BJ (cell line): ENCODE measurements at regions not wholly inside any gene's neighbourhood (a gene's known extent, or its start where the extent isn't known, plus 50 kb on each side); places are given as distances from the start of the nearest gene placed in this dataset.

Source experiments
- CTCF ChIA-PET: fragments of 350-600 bp; formaldehyde crosslinking; extraction: SDS; loops from one replicate; lab custom pipeline; 2021; ENCODE audit warnings: antibody characterized with exemption, inconsistent platforms; lab: Yijun Ruan, JAX
- POLR2A ChIA-PET: fragments of 300-600 bp; sonication (Branson Sonifier 250); formaldehyde crosslinking; extraction: SDS; loops from one replicate; lab custom pipeline; 2021; ENCODE audit warnings: antibody characterized with exemption; lab: Charles Lee
- DNase-seq: peaks from one replicate; pipeline ENCODE4 v3.0.0-alpha.2; 2011; ENCODE audit warnings: low read depth
- H3K27me3 ChIP-seq: 2 replicates; pipeline ENCODE4 v1.6.0; 2011; ENCODE audit warnings: low read length; ENCODE audit not compliant: control insufficient read depth, insufficient read depth
- H3K36me3 ChIP-seq: 2 replicates; pipeline ENCODE4 v1.5.1; 2011; ENCODE audit warnings: low read length; ENCODE audit not compliant: control insufficient read depth, insufficient read depth
- H3K4me3 ChIP-seq: 2 replicates; pipeline ENCODE4 v1.5.1; 2011; ENCODE audit warnings: low read depth, mild to moderate bottlenecking, control low read depth, low read length
- CTCF ChIP-seq: IDR thresholded peaks from 2 replicates; pipeline ENCODE4 v1.5.1; 2011; ENCODE audit warnings: low read depth, mild to moderate bottlenecking, control low read depth, inconsistent platforms, low read length, moderate library complexity; ENCODE audit not compliant: insufficient read depth

GRCh38 chr18:41587976-41588375 lies 367.1 kb upstream of the PIK3C3 start:
- TF ChIP-seq CTCF: no peak
- no peak overlapping the region for H3K4me3 ChIP-seq
- ChIA-PET POLR2A (no interaction called here), CTCF (no interaction called here)
- no peaks in the 10 kb centered on the region for H3K27me3 ChIP-seq
- no peaks in the 10 kb centered on the region for H3K36me3 ChIP-seq
- no peak for DNase-seq

GRCh38 chr18:41585512-41585911 lies 369.5 kb upstream of the PIK3C3 start:
- no peak for TF ChIP-seq CTCF
- no peak overlapping the region for H3K4me3 ChIP-seq
- no peak for DNase-seq
- H3K36me3 ChIP-seq: no peaks in the 10 kb centered on the region
- ChIA-PET POLR2A (no interaction called here), CTCF (no interaction called here)
- H3K27me3 ChIP-seq: no peaks in the 10 kb centered on the region

GRCh38 chr18:41579185-41579584 lies 375.8 kb upstream of the PIK3C3 start:
- POLR2A ChIA-PET: no interaction called here

GRCh38 chr18:41577529-41577928 lies 377.5 kb upstream of the PIK3C3 start:
- Histone ChIP-seq H3K36me3 (no peaks in the 10 kb centered on the region), H3K27me3 (no peaks in the 10 kb centered on the region), H3K4me3 (no peak overlapping the region)
- ChIA-PET CTCF (no interaction called here), POLR2A (no interaction called here)
- DNase-seq: no peak
- TF ChIP-seq CTCF: no peak

More at GRCh38 chr18:41579185-41579584, 375.8 kb upstream of the PIK3C3 start:
- DNase-seq: no peak
- Histone ChIP-seq H3K27me3 (no peaks in the 10 kb centered on the region), H3K4me3 (no peak overlapping the region), H3K36me3 (no peaks in the 10 kb centered on the region)
- CTCF ChIA-PET: no interaction called here
- TF ChIP-seq CTCF: no peak

GRCh38 chr18:41576643-41577042 lies 378.4 kb upstream of the PIK3C3 start:
- no peak for TF ChIP-seq CTCF
- ChIA-PET POLR2A (no interaction called here), CTCF (no interaction called here)

More at GRCh38 chr18:41576643-41577042, 378.4 kb upstream of the PIK3C3 start:
- Histone ChIP-seq H3K4me3 (no peak overlapping the region), H3K27me3 (no peaks in the 10 kb centered on the region), H3K36me3 (no peaks in the 10 kb centered on the region)
- DNase-seq: no peak
